Astrocyte of the cerebellum (primary cell): ENCODE measurements at regions not wholly inside any gene's neighbourhood (a gene's known extent, or its start where the extent isn't known, plus 50 kb on each side); places are given as distances from the start of the nearest gene placed in this dataset.

Source experiments
- DNase-seq: peaks from one replicate; pipeline ENCODE4 v3.0.0-alpha.2; 2011; ENCODE audit warnings: low read depth
- H3K4me3 ChIP-seq: 2 replicates; pipeline ENCODE4 v1.5.1; 2011; ENCODE audit warnings: mild to moderate bottlenecking, low read depth, low read length, moderate library complexity
- CTCF ChIP-seq: IDR thresholded peaks from 2 replicates; pipeline ENCODE4 v1.5.1; 2012; ENCODE audit warnings: low read length, low read depth, moderate library complexity, mild to moderate bottlenecking; ENCODE audit errors: missing control alignments
- in situ Hi-C: cut with HindIII; loops from 2 replicates; pipeline ENCODE4 v1.10.0; 2017; ENCODE audit warnings: low sequenced_read_pairs

- TF ChIP-seq CTCF, result no peak
- no peak overlapping the region for H3K4me3 ChIP-seq
- DNase-seq, result no peak
- in situ Hi-C loops, result no loop called here
Measured at GRCh38 chr11:32326522-32326921, 108.8 kb downstream of the WT1 start.

DNA sequence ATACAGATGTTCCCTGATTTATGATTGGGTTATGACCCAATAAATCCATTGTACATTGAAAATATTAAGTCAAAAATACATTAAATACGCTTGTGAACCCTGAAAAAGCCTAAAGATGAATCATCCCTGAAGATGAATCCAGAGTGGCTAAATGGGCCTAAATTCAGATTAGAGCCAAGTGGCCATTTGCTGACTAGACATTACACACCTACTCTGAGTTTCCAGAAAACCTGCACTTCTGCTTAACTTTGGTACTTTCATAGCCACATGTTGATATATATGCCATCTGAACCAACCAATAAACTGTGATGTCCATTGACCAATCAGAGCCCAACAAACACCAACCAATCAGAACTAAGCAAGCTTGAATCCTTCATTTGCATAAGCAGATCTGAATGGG, 106.9 kb downstream of the WT1 start:
- no peak for TF ChIP-seq CTCF
- DNase-seq, result no peak
- in situ Hi-C loops, result no loop called here
- no peak overlapping the region for H3K4me3 ChIP-seq

GRCh38 chr11:32331098-32331497, 104.2 kb downstream of the WT1 start:
- H3K4me3 ChIP-seq, result no peak overlapping the region
- in situ Hi-C loops, result no loop called here
- peak; percentile 55 for DNase-seq
- TF ChIP-seq CTCF, result no peak

GRCh38 chr11:32331792-32332191, 103.5 kb downstream of the WT1 start:
- DNase-seq, result no peak
- in situ Hi-C loops, result no loop called here
- TF ChIP-seq CTCF, result no peak

DNA sequence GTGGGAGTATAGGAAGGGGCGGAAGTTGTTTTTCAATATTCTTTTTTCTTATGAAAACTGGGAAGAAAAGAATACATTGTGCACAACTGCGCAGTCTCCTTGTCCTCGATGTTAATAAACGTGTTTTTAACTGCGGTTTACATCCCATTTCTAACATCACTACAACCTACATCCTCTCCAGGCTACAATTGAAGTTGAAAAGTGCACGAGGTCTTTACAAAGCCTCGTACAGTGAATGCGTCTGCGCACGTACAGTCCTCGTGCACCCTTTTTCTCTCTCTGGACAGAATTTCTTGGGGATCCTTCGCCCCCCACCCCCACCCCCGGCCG, 102.4 kb downstream of the WT1 start:
- no peak for TF ChIP-seq CTCF
- in situ Hi-C loops, result no loop called here
- DNase-seq, result no peak
- peak overlapping the region; percentile 35 for H3K4me3 ChIP-seq

More at GRCh38 chr11:32331792-32332191, 103.5 kb downstream of the WT1 start:
- no peak overlapping the region for H3K4me3 ChIP-seq

- peak; percentile 40 for DNase-seq
- TF ChIP-seq CTCF, result peak; percentile 60
- in situ Hi-C loops, result no loop called here
- H3K4me3 ChIP-seq, result peak overlapping the region; percentile 35
Measured at GRCh38 chr11:32333320-32333991, 101.9 kb downstream of the WT1 start.

DNA sequence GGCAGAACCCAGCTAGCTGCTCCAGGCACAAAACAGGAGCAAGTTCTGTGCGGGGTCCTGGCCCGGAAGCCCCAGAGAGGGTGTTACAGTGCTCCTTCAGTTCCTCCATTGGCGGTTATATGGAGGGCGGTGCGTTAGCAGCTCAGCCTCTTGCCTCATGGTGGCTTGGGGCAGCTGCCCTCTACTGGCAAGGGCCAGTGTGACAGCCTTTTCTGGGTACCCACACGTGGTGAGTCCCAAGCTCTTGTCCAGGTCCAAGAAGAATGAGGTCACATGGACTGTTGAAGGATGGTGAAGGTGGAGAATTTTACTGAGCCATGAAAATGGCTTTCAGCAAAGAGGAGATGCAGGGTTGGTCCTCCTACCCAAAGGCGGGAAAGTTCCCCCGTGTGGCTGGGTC, 100.5 kb downstream of the WT1 start:
- DNase-seq, result no peak
- no peak for TF ChIP-seq CTCF
- no peak overlapping the region for H3K4me3 ChIP-seq
- in situ Hi-C loops, result no loop called here
